ENCODE measurements at regions not wholly inside any gene's neighbourhood (a gene's known extent, or its start where the extent isn't known, plus 50 kb on each side); places are given as distances from the start of the nearest gene placed in this dataset.

DNA sequence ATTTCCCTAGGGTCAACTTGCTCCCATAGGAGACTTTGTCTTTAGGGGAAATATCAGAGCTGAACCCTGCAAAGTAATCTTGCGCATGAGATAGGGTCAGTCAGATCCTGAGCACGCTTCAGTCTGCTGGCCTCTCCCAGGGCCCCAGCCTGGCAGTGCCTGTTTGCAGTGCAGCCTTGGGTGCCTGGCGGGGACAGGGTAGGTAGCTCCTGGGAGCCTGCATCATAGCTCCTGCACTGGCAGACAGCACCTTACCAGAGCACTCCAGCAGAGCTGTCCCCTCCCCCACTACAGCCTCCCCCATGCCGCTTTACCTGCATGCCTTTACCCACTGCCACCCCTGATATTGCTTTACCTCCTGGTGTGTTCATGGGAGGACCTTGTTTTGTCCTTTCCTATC is 237.3 kb downstream of the CCDC59 start (continued):
- TF ChIP-seq SRSF3 (IDR thresholded peaks at IDR 0.05; ENCODE audit: insufficient read depth, low read length), result no peak
- TF ChIP-seq NFE2 (IDR thresholded peaks at IDR 0.05; ENCODE audit: low read depth), result no peak
- no peak for TF ChIP-seq ETS2 (tag; IDR thresholded peaks at IDR 0.05; ENCODE audit: borderline replicate concordance, poor library complexity, severe bottlenecking)
- no peak for TF ChIP-seq POLR2B (IDR thresholded peaks at IDR 0.05; ENCODE audit: low read depth, partially characterized antibody)
- TF ChIP-seq PHB2 (IDR thresholded peaks at IDR 0.05; ENCODE audit: low read depth), result no peak
- no peak for TF ChIP-seq IRF2 (CRISPR knock-in tag; IDR thresholded peaks at IDR 0.05)
- no peak for TF ChIP-seq NFE2L1 (tag; IDR thresholded peaks at IDR 0.05; ENCODE audit: borderline replicate concordance, low read depth)
- no peak for TF ChIP-seq NCOA2 (IDR thresholded peaks at IDR 0.05; ENCODE audit: partially characterized antibody in 2 of 2)

DNA sequence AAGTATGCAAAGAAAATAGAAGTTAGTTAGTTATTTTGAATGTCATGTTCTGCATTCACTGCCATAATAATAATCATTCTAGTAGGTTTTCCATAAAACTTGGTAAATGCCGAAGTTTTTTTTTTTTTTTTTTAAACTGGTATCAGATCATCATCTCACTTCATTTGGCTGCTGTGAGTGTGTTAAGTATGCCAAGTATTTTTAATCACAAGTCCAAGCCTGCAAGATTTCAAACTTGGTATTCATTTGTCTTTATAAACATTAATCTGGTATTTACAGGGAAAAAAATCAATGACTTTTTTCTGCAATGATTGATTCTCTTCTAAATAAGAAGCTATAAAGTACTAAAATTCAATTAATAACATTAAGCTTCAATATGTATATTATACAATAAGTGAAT is 248.9 kb downstream of the CCDC59 start:
- no peak overlapping the region for H2AFZ ChIP-seq (ENCODE audit: low read depth, low read length)
- H3K9ac ChIP-seq (ENCODE audit: insufficient read depth in 1 of 2, low read depth in 2 of 2, low read length in 2 of 2), result no peak overlapping the region
- FAIRE-seq (no peak), ATAC-seq (no peak), DNase-seq (ENCODE audit: extremely low read depth in 1 of 4, low spot score in 3 of 4) (no peak)
- H3K79me2 ChIP-seq (ENCODE audit: control insufficient read depth, insufficient read depth, low read length), result no peaks in the 10 kb centered on the region
- no peak overlapping the region for H3K27ac ChIP-seq (ENCODE audit: extremely low read depth, low read depth, low read length)
- no peaks in the 10 kb centered on the region for H3K36me3 ChIP-seq (ENCODE audit: control insufficient read depth, insufficient read depth, low read length)
- H3K4me1 ChIP-seq (replicated peaks in 1 of 2; ENCODE audit: control insufficient read depth in 2 of 2, insufficient read depth in 2 of 2, low read length in 2 of 2), result no peaks in the 10 kb centered on the region
- intact Hi-C loops (cut with micrococcal nuclease), result no loop called here
- BruUV-seq (replicated peaks), result no TSS peak
- no peaks in the 10 kb centered on the region for H3K9me3 ChIP-seq (replicated peaks; ENCODE audit: control insufficient read depth, insufficient read depth, low read depth, low read length)
- no peaks in the 10 kb centered on the region for H3K9me1 ChIP-seq (ENCODE audit: control insufficient read depth, insufficient read depth, low read length)
- no peak overlapping the region for H3K4me2 ChIP-seq (ENCODE audit: insufficient read depth, low read length)
- in situ Hi-C loops (cut with MboI), result no loop called here
- CTCF ChIA-PET (ENCODE audit: low intra/inter-chr PET ratio), result no interaction called here
- H3K27me3 ChIP-seq (ENCODE audit: control insufficient read depth in 2 of 2, insufficient read depth in 2 of 2, low read length in 2 of 2), result no peaks in the 10 kb centered on the region
- POLR2A ChIA-PET, result no interaction called here
- H4K20me1 ChIP-seq (replicated peaks; ENCODE audit: control insufficient read depth, insufficient read depth, low read length), result no peaks in the 10 kb centered on the region
- 0% methylated on average over 1 of the region's 1 CpG for WGBS (ENCODE audit: insufficient coverage, low coverage, missing lambda C conversion rate)
- no peak overlapping the region for H3K4me3 ChIP-seq
- TF ChIP-seq POLR2G (IDR thresholded peaks at IDR 0.05; ENCODE audit: low read depth, low read length), result no peak
- TF ChIP-seq CTBP1 (IDR thresholded peaks at IDR 0.05; ENCODE audit: borderline replicate concordance), result no peak
- TF ChIP-seq, protein P1, sequence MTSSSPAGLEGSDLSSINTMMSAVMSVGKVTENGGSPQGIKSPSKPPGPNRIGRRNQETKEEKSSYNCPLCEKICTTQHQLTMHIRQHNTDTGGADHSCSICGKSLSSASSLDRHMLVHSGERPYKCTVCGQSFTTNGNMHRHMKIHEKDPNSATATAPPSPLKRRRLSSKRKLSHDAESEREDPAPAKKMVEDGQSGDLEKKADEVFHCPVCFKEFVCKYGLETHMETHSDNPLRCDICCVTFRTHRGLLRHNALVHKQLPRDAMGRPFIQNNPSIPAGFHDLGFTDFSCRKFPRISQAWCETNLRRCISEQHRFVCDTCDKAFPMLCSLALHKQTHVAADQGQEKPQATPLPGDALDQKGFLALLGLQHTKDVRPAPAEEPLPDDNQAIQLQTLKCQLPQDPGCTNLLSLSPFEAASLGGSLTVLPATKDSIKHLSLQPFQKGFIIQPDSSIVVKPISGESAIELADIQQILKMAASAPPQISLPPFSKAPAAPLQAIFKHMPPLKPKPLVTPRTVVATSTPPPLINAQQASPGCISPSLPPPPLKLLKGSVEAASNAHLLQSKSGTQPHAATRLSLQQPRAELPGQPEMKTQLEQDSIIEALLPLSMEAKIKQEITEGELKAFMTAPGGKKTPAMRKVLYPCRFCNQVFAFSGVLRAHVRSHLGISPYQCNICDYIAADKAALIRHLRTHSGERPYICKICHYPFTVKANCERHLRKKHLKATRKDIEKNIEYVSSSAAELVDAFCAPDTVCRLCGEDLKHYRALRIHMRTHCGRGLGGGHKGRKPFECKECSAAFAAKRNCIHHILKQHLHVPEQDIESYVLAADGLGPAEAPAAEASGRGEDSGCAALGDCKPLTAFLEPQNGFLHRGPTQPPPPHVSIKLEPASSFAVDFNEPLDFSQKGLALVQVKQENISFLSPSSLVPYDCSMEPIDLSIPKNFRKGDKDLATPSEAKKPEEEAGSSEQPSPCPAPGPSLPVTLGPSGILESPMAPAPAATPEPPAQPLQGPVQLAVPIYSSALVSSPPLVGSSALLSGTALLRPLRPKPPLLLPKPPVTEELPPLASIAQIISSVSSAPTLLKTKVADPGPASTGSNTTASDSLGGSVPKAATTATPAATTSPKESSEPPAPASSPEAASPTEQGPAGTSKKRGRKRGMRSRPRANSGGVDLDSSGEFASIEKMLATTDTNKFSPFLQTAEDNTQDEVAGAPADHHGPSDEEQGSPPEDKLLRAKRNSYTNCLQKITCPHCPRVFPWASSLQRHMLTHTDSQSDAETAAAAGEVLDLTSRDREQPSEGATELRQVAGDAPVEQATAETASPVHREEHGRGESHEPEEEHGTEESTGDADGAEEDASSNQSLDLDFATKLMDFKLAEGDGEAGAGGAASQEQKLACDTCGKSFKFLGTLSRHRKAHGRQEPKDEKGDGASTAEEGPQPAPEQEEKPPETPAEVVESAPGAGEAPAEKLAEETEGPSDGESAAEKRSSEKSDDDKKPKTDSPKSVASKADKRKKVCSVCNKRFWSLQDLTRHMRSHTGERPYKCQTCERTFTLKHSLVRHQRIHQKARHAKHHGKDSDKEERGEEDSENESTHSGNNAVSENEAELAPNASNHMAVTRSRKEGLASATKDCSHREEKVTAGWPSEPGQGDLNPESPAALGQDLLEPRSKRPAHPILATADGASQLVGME (CRISPR knock-in tag; IDR thresholded peaks at IDR 0.05), result no peak
- TF ChIP-seq MLLT1 (IDR thresholded peaks at IDR 0.05), result no peak
- TF ChIP-seq MTA3 (IDR thresholded peaks at IDR 0.05; ENCODE audit: borderline replicate concordance), result no peak
- no peak for TF ChIP-seq SMARCB1 (IDR thresholded peaks at IDR 0.05; ENCODE audit: insufficient read length, low read depth)
- TF ChIP-seq POLR2B (IDR thresholded peaks at IDR 0.05; ENCODE audit: low read depth, partially characterized antibody), result no peak
- no peak for TF ChIP-seq ZNF444 (CRISPR knock-in tag; IDR thresholded peaks at IDR 0.05)

Measured in K562 (cell line).